ENCODE measurements at regions not wholly inside any gene's neighbourhood (a gene's known extent, or its start where the extent isn't known, plus 50 kb on each side); places are given as distances from the start of the nearest gene placed in this dataset.

DNA sequence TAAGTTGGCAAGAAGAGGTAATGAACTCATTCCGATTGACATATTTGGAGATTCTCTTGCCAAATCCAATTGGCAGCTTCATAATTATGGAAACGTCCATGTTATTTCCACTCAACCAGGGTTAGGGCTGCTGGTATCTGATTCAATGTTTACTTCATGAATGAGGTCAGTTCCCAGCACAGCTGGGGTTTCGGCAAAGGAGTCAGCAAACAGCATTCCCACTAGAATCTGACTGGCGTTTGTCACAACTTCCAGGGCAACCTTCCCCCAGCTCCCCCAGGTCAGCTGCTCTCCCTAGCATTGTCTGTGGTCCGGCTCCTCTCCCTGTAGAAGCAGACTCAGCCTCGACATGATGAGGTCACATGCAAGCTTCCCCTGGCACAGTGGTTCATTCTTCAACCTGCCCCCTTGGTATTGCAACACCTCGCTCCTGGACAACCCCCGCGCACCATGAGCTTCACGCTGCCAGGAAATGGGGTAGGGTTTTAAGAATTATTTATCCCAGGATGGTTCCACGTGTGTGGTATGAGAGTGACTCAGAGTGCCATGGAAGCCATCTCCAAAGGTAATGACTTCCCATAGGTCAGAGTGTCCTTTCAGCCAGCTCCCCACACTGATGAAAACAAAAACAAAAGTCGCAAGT, 100.7 kb upstream of the SLC25A33 start (continued):
- TF ChIP-seq ZNF670 (CRISPR knock-in tag; IDR thresholded peaks at IDR 0.05; ENCODE audit: borderline replicate concordance) (peak; percentile 45; the same call in 1 of the 2 replicates), ZNF331 (CRISPR knock-in tag; IDR thresholded peaks at IDR 0.05) (no peak), NR1H2 (CRISPR knock-in tag; IDR thresholded peaks at IDR 0.05; ENCODE audit: borderline replicate concordance, low read depth) (no peak), FOSL2 (CRISPR knock-in tag; IDR thresholded peaks at IDR 0.05) (peak; percentile 85), KDM6A (CRISPR knock-in tag; IDR thresholded peaks at IDR 0.05; ENCODE audit: low read depth) (0 out of 2 replicates have a peak, but pooled peaks have one; percentile 12), MTA3 (CRISPR knock-in tag; IDR thresholded peaks at IDR 0.05) (no peak), REL (CRISPR knock-in tag; conservative IDR thresholded peaks at IDR 0.05) (0 out of 2 replicates have a peak, but pooled peaks have one; percentile 61), KLF11 (CRISPR knock-in tag; IDR thresholded peaks at IDR 0.05) (no peak), ZSCAN22 (CRISPR knock-in tag; IDR thresholded peaks at IDR 0.05) (no peak), DR1 (CRISPR knock-in tag; IDR thresholded peaks at IDR 0.05) (no peak), ZNF407 (CRISPR knock-in tag; IDR thresholded peaks at IDR 0.05; ENCODE audit: not compliant biosample characterization) (no peak), ZNF3 (CRISPR knock-in tag; IDR thresholded peaks at IDR 0.05) (no peak), RBFOX2 (IDR thresholded peaks at IDR 0.05; ENCODE audit: low read depth, low read length) (no peak), ZSCAN12 (CRISPR knock-in tag; IDR thresholded peaks at IDR 0.05) (no peak), PCBP1 (IDR thresholded peaks at IDR 0.05; ENCODE audit: borderline replicate concordance, low read depth, low read length) (no peak), BORCS8-MEF2B (CRISPR knock-in tag; IDR thresholded peaks at IDR 0.05) (0 out of 2 replicates have a peak, but pooled peaks have one; percentile 23)
- TF ChIP-seq, protein P1, sequence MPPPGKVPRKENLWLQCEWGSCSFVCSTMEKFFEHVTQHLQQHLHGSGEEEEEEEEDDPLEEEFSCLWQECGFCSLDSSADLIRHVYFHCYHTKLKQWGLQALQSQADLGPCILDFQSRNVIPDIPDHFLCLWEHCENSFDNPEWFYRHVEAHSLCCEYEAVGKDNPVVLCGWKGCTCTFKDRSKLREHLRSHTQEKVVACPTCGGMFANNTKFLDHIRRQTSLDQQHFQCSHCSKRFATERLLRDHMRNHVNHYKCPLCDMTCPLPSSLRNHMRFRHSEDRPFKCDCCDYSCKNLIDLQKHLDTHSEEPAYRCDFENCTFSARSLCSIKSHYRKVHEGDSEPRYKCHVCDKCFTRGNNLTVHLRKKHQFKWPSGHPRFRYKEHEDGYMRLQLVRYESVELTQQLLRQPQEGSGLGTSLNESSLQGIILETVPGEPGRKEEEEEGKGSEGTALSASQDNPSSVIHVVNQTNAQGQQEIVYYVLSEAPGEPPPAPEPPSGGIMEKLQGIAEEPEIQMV (CRISPR knock-in tag; IDR thresholded peaks at IDR 0.05; ENCODE audit: low read depth): no peak
- TF ChIP-seq, protein P2, sequence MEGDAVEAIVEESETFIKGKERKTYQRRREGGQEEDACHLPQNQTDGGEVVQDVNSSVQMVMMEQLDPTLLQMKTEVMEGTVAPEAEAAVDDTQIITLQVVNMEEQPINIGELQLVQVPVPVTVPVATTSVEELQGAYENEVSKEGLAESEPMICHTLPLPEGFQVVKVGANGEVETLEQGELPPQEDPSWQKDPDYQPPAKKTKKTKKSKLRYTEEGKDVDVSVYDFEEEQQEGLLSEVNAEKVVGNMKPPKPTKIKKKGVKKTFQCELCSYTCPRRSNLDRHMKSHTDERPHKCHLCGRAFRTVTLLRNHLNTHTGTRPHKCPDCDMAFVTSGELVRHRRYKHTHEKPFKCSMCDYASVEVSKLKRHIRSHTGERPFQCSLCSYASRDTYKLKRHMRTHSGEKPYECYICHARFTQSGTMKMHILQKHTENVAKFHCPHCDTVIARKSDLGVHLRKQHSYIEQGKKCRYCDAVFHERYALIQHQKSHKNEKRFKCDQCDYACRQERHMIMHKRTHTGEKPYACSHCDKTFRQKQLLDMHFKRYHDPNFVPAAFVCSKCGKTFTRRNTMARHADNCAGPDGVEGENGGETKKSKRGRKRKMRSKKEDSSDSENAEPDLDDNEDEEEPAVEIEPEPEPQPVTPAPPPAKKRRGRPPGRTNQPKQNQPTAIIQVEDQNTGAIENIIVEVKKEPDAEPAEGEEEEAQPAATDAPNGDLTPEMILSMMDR (CRISPR knock-in tag; IDR thresholded peaks at IDR 0.05): no peak
